ENCODE measurements at regions not wholly inside any gene's neighbourhood (a gene's known extent, or its start where the extent isn't known, plus 50 kb on each side); places are given as distances from the start of the nearest gene placed in this dataset.

GRCh38 chr6:139923964-139924475 is 549.6 kb upstream of the CITED2 start:
- TF ChIP-seq, protein P1, sequence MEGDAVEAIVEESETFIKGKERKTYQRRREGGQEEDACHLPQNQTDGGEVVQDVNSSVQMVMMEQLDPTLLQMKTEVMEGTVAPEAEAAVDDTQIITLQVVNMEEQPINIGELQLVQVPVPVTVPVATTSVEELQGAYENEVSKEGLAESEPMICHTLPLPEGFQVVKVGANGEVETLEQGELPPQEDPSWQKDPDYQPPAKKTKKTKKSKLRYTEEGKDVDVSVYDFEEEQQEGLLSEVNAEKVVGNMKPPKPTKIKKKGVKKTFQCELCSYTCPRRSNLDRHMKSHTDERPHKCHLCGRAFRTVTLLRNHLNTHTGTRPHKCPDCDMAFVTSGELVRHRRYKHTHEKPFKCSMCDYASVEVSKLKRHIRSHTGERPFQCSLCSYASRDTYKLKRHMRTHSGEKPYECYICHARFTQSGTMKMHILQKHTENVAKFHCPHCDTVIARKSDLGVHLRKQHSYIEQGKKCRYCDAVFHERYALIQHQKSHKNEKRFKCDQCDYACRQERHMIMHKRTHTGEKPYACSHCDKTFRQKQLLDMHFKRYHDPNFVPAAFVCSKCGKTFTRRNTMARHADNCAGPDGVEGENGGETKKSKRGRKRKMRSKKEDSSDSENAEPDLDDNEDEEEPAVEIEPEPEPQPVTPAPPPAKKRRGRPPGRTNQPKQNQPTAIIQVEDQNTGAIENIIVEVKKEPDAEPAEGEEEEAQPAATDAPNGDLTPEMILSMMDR (IDR thresholded peaks at IDR 0.05), result no peak
- no peak for TF ChIP-seq POLR2A (IDR thresholded peaks at IDR 0.05)
